ENCODE measurements at regions not wholly inside any gene's neighbourhood (a gene's known extent, or its start where the extent isn't known, plus 50 kb on each side); places are given as distances from the start of the nearest gene placed in this dataset.

DNA sequence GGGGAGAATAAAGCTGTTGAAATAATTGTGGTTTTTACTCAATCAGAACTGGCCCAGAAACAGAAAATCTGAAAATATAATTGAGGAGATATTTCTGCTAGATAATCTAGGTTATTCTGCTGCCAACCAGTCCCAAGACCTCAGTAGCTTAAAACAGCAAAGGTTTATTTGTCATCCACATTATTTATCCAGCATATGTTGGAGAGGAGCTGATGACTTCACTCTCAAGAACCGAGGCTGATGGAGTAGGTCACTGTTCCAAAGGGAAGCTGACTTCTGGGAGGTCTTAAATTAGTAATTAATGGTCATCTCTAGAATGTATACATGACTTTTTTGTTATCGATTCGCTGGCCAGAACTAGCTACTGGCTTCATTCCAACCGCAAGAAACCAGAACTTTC, 124.8 kb upstream of the CTNNA2 start:
- TF ChIP-seq, protein P1, sequence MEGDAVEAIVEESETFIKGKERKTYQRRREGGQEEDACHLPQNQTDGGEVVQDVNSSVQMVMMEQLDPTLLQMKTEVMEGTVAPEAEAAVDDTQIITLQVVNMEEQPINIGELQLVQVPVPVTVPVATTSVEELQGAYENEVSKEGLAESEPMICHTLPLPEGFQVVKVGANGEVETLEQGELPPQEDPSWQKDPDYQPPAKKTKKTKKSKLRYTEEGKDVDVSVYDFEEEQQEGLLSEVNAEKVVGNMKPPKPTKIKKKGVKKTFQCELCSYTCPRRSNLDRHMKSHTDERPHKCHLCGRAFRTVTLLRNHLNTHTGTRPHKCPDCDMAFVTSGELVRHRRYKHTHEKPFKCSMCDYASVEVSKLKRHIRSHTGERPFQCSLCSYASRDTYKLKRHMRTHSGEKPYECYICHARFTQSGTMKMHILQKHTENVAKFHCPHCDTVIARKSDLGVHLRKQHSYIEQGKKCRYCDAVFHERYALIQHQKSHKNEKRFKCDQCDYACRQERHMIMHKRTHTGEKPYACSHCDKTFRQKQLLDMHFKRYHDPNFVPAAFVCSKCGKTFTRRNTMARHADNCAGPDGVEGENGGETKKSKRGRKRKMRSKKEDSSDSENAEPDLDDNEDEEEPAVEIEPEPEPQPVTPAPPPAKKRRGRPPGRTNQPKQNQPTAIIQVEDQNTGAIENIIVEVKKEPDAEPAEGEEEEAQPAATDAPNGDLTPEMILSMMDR (conservative IDR thresholded peaks at IDR 0.05; ENCODE audit: low read depth, low read length), result no peak
- DNase-seq (ENCODE audit: low read depth), result no peak
- no peak overlapping the region for H3K4me3 ChIP-seq (ENCODE audit: low read depth, low read length)

DNA sequence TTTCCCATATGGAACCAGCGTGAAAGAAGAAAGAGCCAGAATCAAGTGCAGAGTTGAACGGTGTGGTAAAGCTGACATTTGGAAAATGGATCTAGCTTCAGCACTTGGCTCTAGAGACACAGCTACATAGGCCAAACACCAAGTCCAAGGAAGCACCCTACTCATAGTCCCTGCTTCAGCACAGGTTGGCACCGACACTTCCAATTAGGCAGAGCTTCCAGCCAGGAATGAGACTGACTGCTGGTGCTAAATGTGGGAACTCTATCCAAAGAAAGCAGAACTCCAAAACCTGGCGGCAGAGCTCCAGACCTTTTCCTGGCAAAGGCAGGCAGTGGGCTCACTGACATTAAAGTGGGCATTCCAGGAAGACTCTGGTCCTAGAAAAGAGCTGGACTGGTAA, 125.4 kb upstream of the CTNNA2 start:
- TF ChIP-seq, protein P1 (conservative IDR thresholded peaks at IDR 0.05; ENCODE audit: low read depth, low read length), result no peak
- no peak for DNase-seq (ENCODE audit: low read depth)
- H3K4me3 ChIP-seq (ENCODE audit: low read depth, low read length), result no peak overlapping the region

DNA sequence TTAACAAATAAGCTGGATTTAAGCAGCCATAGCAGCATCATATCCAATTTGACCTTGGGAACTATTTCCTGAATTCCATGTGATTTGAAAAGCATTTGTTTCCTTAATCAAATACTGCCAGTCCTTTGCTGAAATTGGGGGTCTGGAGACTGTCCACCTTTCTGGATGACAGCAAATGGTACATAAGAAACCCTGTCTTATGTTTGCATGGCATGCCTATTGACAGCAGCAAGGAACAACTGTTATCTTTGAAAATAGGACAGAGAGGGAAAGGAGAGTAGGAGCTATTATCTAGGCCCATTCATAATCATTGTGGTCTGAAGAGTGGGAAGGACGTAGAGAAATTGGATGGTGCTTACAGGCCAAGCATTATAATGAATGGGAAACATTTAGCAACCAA, 129.2 kb upstream of the CTNNA2 start:
- TF ChIP-seq, protein P1 (conservative IDR thresholded peaks at IDR 0.05; ENCODE audit: low read depth, low read length), result no peak
- no peak overlapping the region for H3K4me3 ChIP-seq (ENCODE audit: low read depth, low read length)
- DNase-seq (ENCODE audit: low read depth), result no peak

- H3K4me3 ChIP-seq (ENCODE audit: low read depth, low read length), result no peak overlapping the region
- DNase-seq (ENCODE audit: low read depth), result no peak
- TF ChIP-seq, protein P1 (conservative IDR thresholded peaks at IDR 0.05; ENCODE audit: low read depth, low read length), result no peak
Observed at GRCh38 chr2:79375817-79376216, 137.0 kb upstream of the CTNNA2 start.

- TF ChIP-seq, protein P1 (conservative IDR thresholded peaks at IDR 0.05; ENCODE audit: low read depth, low read length), result no peak
- H3K4me3 ChIP-seq (ENCODE audit: low read depth, low read length), result no peak overlapping the region
- DNase-seq (ENCODE audit: low read depth), result no peak
Observed at GRCh38 chr2:79373358-79374130, 139.3 kb upstream of the CTNNA2 start.

- TF ChIP-seq, protein P1 (conservative IDR thresholded peaks at IDR 0.05; ENCODE audit: low read depth, low read length), result no peak
- no peak overlapping the region for H3K4me3 ChIP-seq (ENCODE audit: low read depth, low read length)
- no peak for DNase-seq (ENCODE audit: low read depth)
Observed at GRCh38 chr2:79370976-79371538, 141.8 kb upstream of the CTNNA2 start.

GRCh38 chr2:79369127-79369526, 143.7 kb upstream of the CTNNA2 start:
- no peak overlapping the region for H3K4me3 ChIP-seq (ENCODE audit: low read depth, low read length)
- DNase-seq (ENCODE audit: low read depth), result no peak
- TF ChIP-seq, protein P1 (conservative IDR thresholded peaks at IDR 0.05; ENCODE audit: low read depth, low read length), result no peak
